ENCODE measurements at regions not wholly inside any gene's neighbourhood (a gene's known extent, or its start where the extent isn't known, plus 50 kb on each side); places are given as distances from the start of the nearest gene placed in this dataset.

DNA sequence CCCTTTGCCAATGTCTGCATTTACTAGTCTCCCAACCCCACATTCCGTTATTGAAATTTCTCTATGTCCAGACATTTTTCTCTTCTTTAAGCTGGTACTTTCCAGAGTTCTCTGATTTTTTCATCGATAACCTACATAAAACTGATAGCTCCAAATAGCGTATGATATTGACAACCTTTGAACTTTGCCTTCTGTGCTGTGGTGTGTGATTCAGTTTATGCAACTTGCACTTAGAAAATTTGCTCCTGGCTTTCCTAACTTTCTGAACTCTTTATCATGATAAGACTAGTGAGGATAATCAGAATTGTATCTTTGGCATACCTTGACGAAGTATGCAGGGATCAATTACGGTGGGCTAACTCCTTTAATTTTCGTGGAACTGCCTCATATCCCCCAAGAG lies 1261.3 kb downstream of the SI start:
- no peak for ATAC-seq
- TF ChIP-seq TCF4 (CRISPR knock-in tag; IDR thresholded peaks at IDR 0.05; ENCODE audit: borderline replicate concordance) (no peak), SNAI2 (CRISPR knock-in tag; IDR thresholded peaks at IDR 0.05) (no peak), ZNF70 (CRISPR knock-in tag; IDR thresholded peaks at IDR 0.05) (no peak), RARB (CRISPR knock-in tag; IDR thresholded peaks at IDR 0.05) (no peak), GLIS3 (CRISPR knock-in tag; IDR thresholded peaks at IDR 0.05) (no peak), TSHZ2 (CRISPR knock-in tag; IDR thresholded peaks at IDR 0.05) (no peak)
- TF ChIP-seq, protein P1, sequence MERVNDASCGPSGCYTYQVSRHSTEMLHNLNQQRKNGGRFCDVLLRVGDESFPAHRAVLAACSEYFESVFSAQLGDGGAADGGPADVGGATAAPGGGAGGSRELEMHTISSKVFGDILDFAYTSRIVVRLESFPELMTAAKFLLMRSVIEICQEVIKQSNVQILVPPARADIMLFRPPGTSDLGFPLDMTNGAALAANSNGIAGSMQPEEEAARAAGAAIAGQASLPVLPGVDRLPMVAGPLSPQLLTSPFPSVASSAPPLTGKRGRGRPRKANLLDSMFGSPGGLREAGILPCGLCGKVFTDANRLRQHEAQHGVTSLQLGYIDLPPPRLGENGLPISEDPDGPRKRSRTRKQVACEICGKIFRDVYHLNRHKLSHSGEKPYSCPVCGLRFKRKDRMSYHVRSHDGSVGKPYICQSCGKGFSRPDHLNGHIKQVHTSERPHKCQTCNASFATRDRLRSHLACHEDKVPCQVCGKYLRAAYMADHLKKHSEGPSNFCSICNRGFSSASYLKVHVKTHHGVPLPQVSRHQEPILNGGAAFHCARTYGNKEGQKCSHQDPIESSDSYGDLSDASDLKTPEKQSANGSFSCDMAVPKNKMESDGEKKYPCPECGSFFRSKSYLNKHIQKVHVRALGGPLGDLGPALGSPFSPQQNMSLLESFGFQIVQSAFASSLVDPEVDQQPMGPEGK (CRISPR knock-in tag; IDR thresholded peaks at IDR 0.05; ENCODE audit: borderline replicate concordance), result no peak
- TF ChIP-seq, protein P2, sequence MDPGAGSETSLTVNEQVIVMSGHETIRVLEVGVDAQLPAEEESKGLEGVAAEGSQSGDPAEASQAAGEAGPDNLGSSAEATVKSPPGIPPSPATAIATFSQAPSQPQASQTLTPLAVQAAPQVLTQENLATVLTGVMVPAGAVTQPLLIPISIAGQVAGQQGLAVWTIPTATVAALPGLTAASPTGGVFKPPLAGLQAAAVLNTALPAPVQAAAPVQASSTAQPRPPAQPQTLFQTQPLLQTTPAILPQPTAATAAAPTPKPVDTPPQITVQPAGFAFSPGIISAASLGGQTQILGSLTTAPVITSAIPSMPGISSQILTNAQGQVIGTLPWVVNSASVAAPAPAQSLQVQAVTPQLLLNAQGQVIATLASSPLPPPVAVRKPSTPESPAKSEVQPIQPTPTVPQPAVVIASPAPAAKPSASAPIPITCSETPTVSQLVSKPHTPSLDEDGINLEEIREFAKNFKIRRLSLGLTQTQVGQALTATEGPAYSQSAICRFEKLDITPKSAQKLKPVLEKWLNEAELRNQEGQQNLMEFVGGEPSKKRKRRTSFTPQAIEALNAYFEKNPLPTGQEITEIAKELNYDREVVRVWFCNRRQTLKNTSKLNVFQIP (CRISPR knock-in tag; IDR thresholded peaks at IDR 0.05; ENCODE audit: borderline replicate concordance, low read depth), result no peak

DNA sequence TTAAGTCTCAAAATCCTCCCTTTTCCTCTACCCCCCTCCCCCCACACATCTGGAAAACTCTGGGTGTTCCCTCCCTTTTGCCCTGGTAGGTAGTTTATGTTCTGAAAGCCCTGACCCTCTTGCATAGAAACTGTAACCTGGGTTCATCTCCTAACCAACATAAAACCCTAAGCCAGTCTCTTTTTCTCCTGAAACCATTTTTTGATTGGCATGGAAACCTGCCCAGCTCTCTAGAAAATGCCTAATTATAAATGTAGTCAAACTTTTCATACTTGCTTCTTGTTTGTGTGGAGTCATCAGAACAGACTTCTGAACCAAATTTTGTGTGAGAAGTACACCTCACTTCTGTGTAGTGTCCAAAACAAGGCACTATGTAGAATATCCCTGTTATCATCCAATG lies 1264.4 kb downstream of the SI start:
- no peak for ATAC-seq
- TF ChIP-seq CSDC2 (CRISPR knock-in tag; IDR thresholded peaks at IDR 0.05), result no peak
- no peak for TF ChIP-seq ZNF565 (CRISPR knock-in tag; conservative IDR thresholded peaks at IDR 0.05; ENCODE audit: low read depth)
- TF ChIP-seq ZFP3 (CRISPR knock-in tag; IDR thresholded peaks at IDR 0.05), result no peak
- TF ChIP-seq RARB (CRISPR knock-in tag; IDR thresholded peaks at IDR 0.05), result no peak
- no peak for TF ChIP-seq ZNF70 (CRISPR knock-in tag; IDR thresholded peaks at IDR 0.05)

DNA sequence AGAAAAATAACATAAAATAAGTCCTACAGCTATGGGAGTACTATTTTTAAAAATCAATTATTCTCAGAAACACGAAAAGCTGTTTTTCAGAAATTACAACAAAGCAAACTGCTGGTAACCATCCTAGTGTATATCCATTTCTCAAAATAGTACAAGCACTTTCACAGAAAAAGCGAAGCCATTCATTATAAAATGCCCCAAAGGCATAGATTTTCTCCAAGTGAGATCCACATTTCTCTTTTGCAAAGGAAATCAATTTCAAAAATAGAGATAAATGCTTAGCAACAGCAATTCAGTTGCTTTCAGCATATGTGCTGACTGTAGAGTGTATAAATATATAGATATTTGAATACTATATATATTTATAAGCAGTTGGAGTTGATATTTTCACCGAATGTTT lies 1266.3 kb downstream of the SI start:
- TF ChIP-seq TOX (CRISPR knock-in tag; IDR thresholded peaks at IDR 0.05; ENCODE audit: borderline replicate concordance) (no peak), TSHZ2 (CRISPR knock-in tag; IDR thresholded peaks at IDR 0.05) (no peak), CREB5 (CRISPR knock-in tag; IDR thresholded peaks at IDR 0.05; ENCODE audit: low read depth) (no peak), CSDC2 (CRISPR knock-in tag; IDR thresholded peaks at IDR 0.05) (no peak), BACH2 (CRISPR knock-in tag; IDR thresholded peaks at IDR 0.05; ENCODE audit: borderline replicate concordance) (no peak), ZNF8 (CRISPR knock-in tag; IDR thresholded peaks at IDR 0.05) (no peak), PPARA (CRISPR knock-in tag; IDR thresholded peaks at IDR 0.05; ENCODE audit: borderline replicate concordance) (no peak), TCF4 (CRISPR knock-in tag; IDR thresholded peaks at IDR 0.05; ENCODE audit: borderline replicate concordance) (no peak), OSR1 (CRISPR knock-in tag; IDR thresholded peaks at IDR 0.05) (no peak), ESRRG (CRISPR knock-in tag; IDR thresholded peaks at IDR 0.05) (no peak), ARNTL (CRISPR knock-in tag; IDR thresholded peaks at IDR 0.05; ENCODE audit: borderline replicate concordance, low read depth) (no peak), ZFP3 (CRISPR knock-in tag; IDR thresholded peaks at IDR 0.05) (no peak)
- TF ChIP-seq, protein P2 (CRISPR knock-in tag; IDR thresholded peaks at IDR 0.05; ENCODE audit: borderline replicate concordance, low read depth), result no peak
- no peak for ATAC-seq
